Hepatocyte (in vitro differentiated cells): ENCODE measurements at regions not wholly inside any gene's neighbourhood (a gene's known extent, or its start where the extent isn't known, plus 50 kb on each side); places are given as distances from the start of the nearest gene placed in this dataset.

Experiments used
- EZH2 ChIP-seq: fragments of 200-600 bp; sonication (generic); IDR thresholded peaks from 2 replicates; pipeline ENCODE4 v1.6.1; 2016; ENCODE audit warnings: antibody characterized with exemption, mild to moderate bottlenecking, borderline replicate concordance
- EZH2phosphoT487 ChIP-seq: fragments of 200-600 bp; sonication (generic); IDR thresholded peaks from one replicate; pipeline ENCODE4 v1.6.1; 2018; ENCODE audit warnings: antibody characterized with exemption, mild to moderate bottlenecking, low read depth, moderate library complexity; ENCODE audit not compliant: unreplicated experiment, severe bottlenecking
- TF ChIP-seq, protein P1 (sequence below): fragments of 200-600 bp; sonication (generic); IDR thresholded peaks from 2 replicates; pipeline ENCODE4 v1.5.1; 2016; ENCODE audit warnings: antibody characterized with exemption, mild to moderate bottlenecking; ENCODE audit not compliant: poor library complexity

DNA sequence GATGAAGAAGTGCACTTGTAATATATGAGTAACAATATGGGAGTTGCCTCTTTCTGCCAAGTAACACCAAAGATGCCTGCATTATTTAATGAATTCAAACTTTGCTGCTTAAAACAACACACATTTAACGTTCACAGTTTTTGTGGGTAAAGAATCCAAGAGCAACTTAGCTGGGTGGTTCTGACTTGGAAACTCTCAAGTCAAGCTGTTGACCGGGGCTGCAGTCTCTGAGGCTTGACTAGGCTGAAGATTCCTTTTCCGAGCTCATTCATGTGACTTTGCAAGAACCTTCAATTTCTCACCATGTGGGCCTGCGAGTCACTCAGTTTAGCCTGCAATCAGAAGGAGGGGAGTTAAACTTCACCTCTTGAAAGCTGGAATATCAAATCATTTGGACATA, 53.0 kb upstream of the TRPC7 start:
- TF ChIP-seq, protein P1, sequence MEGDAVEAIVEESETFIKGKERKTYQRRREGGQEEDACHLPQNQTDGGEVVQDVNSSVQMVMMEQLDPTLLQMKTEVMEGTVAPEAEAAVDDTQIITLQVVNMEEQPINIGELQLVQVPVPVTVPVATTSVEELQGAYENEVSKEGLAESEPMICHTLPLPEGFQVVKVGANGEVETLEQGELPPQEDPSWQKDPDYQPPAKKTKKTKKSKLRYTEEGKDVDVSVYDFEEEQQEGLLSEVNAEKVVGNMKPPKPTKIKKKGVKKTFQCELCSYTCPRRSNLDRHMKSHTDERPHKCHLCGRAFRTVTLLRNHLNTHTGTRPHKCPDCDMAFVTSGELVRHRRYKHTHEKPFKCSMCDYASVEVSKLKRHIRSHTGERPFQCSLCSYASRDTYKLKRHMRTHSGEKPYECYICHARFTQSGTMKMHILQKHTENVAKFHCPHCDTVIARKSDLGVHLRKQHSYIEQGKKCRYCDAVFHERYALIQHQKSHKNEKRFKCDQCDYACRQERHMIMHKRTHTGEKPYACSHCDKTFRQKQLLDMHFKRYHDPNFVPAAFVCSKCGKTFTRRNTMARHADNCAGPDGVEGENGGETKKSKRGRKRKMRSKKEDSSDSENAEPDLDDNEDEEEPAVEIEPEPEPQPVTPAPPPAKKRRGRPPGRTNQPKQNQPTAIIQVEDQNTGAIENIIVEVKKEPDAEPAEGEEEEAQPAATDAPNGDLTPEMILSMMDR: no peak
- TF ChIP-seq EZH2: no peak
- no peak for TF ChIP-seq EZH2phosphoT487
